B cell (primary cell): ENCODE measurements at regions not wholly inside any gene's neighbourhood (a gene's known extent, or its start where the extent isn't known, plus 50 kb on each side); places are given as distances from the start of the nearest gene placed in this dataset.

Experiments
- CTCF ChIP-seq: fragments of 200-600 bp; IDR thresholded peaks from one replicate; pipeline ENCODE4 v1.8.0; 2022; ENCODE audit warnings: antibody characterized with exemption, mild to moderate bottlenecking
- EZH2 ChIP-seq: IDR thresholded peaks from 2 replicates; pipeline ENCODE4 v1.6.1; 2012; ENCODE audit warnings: borderline replicate concordance, low read depth, mild to moderate bottlenecking, moderate library complexity, low read length; ENCODE audit not compliant: insufficient read depth, poor library complexity, severe bottlenecking

- TF ChIP-seq CTCF (no peak), EZH2 (no peak)
Measured at GRCh38 chr7:51785876-51786275, 469.3 kb upstream of the COBL start.
